GM19193 (cell line): ENCODE measurements at regions not wholly inside any gene's neighbourhood (a gene's known extent, or its start where the extent isn't known, plus 50 kb on each side); places are given as distances from the start of the nearest gene placed in this dataset.

Source experiments
- POLR2A ChIP-seq: IDR thresholded peaks from 4 replicates; pipeline ENCODE4 v1.6.1; 2011; ENCODE audit not compliant: insufficient read depth, insufficient read length; ENCODE audit errors: extremely low read depth

- TF ChIP-seq POLR2A = no peak
Observed at GRCh38 chr5:125272357-125272756, 525.9 kb upstream of the ZNF608 start.

GRCh38 chr5:125274211-125274610 is 527.8 kb upstream of the ZNF608 start:
- TF ChIP-seq POLR2A = no peak

- no peak for TF ChIP-seq POLR2A
Observed at GRCh38 chr5:125274938-125275724, 528.7 kb upstream of the ZNF608 start.

GRCh38 chr5:125275725-125276090 is 529.3 kb upstream of the ZNF608 start:
- TF ChIP-seq POLR2A = no peak

- TF ChIP-seq POLR2A = no peak
Observed at GRCh38 chr5:125276096-125276495, 529.7 kb upstream of the ZNF608 start.

GRCh38 chr5:125277494-125278154 is 531.2 kb upstream of the ZNF608 start:
- no peak for TF ChIP-seq POLR2A

GRCh38 chr5:125278711-125279110 is 532.3 kb upstream of the ZNF608 start:
- TF ChIP-seq POLR2A = no peak

- no peak for TF ChIP-seq POLR2A
Observed at GRCh38 chr5:125281667-125282066, 535.2 kb upstream of the ZNF608 start.

GRCh38 chr5:125283372-125283771 is 536.9 kb upstream of the ZNF608 start:
- no peak for TF ChIP-seq POLR2A

GRCh38 chr5:125286271-125286670 is 539.8 kb upstream of the ZNF608 start:
- TF ChIP-seq POLR2A = no peak

GRCh38 chr5:125289606-125290005 is 543.2 kb upstream of the ZNF608 start:
- no peak for TF ChIP-seq POLR2A

- TF ChIP-seq POLR2A = no peak
Observed at GRCh38 chr5:125290935-125291334, 544.5 kb upstream of the ZNF608 start.

GRCh38 chr5:125291447-125291846 is 545.0 kb upstream of the ZNF608 start:
- no peak for TF ChIP-seq POLR2A

GRCh38 chr5:125293223-125293622 is 546.8 kb upstream of the ZNF608 start:
- TF ChIP-seq POLR2A = no peak

GRCh38 chr5:125293726-125294125 is 547.3 kb upstream of the ZNF608 start:
- TF ChIP-seq POLR2A = no peak

GRCh38 chr5:125294844-125295243 is 548.4 kb upstream of the ZNF608 start:
- no peak for TF ChIP-seq POLR2A
